GM12874 (cell line): ENCODE measurements at regions not wholly inside any gene's neighbourhood (a gene's known extent, or its start where the extent isn't known, plus 50 kb on each side); places are given as distances from the start of the nearest gene placed in this dataset.

Source experiments
- TF ChIP-seq, protein P1 (sequence below): IDR thresholded peaks from 2 replicates; pipeline ENCODE4 v1.5.1; 2011; ENCODE audit warnings: low read depth, mild to moderate bottlenecking, control low read depth, low read length, moderate library complexity; ENCODE audit not compliant: insufficient read depth

DNA sequence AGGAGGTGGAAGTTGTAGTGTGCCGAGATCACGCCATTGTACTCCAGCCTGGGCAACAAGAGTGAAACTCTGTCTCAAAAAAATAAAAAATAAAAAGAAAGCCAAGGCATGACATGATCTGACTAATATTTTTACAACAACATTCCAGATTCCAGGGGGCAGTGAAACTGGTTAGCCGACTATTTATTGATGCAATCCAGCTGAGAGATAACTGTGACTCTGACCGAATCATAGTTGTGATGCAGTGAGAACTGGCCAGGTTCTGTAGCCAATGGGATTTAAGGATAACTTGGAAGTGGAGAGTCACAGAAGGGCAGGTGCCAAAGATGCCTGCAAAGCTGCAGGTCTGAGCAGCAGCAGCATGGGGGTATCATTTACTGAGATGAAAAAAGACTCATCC lies 82.9 kb upstream of the TSHZ2 start:
- TF ChIP-seq, protein P1, sequence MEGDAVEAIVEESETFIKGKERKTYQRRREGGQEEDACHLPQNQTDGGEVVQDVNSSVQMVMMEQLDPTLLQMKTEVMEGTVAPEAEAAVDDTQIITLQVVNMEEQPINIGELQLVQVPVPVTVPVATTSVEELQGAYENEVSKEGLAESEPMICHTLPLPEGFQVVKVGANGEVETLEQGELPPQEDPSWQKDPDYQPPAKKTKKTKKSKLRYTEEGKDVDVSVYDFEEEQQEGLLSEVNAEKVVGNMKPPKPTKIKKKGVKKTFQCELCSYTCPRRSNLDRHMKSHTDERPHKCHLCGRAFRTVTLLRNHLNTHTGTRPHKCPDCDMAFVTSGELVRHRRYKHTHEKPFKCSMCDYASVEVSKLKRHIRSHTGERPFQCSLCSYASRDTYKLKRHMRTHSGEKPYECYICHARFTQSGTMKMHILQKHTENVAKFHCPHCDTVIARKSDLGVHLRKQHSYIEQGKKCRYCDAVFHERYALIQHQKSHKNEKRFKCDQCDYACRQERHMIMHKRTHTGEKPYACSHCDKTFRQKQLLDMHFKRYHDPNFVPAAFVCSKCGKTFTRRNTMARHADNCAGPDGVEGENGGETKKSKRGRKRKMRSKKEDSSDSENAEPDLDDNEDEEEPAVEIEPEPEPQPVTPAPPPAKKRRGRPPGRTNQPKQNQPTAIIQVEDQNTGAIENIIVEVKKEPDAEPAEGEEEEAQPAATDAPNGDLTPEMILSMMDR, result no peak

DNA sequence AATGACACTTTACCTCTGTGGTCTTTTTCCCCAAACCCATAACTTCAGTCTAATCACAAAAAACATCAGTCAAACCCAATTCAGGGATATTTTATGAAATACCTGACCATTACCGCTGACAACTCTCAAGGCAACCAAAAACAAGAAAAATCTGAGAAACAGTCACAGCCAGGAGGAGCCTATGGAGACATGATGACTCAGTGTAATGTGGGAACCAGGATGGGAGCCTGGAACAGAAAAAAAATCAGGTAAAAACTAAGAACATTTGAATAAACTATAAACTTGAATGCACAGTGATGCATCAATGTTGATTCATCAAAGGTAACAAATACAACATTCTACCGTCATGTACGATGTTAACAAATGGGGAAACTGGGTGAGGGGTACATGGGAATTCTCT lies 84.1 kb upstream of the TSHZ2 start:
- TF ChIP-seq, protein P1, result no peak

DNA sequence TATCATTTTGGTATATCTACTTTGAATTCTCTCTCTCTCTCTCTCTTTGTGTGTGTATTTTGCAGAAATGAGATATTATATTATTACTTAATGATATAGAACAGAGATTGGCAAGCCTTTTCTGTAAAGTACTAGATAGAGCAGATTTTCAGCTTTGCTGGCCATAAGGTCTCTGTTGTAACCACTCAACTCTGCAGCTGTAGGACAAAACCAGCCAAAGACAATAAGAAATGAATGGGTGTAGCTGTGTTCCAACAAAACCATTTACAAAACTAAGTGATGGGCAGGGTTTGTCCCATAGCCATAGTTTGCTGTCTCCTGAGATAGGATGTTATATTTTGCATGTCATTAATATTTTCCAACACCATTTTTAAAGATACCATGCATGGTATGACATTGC lies 91.2 kb upstream of the TSHZ2 start:
- TF ChIP-seq, protein P1, result no peak

DNA sequence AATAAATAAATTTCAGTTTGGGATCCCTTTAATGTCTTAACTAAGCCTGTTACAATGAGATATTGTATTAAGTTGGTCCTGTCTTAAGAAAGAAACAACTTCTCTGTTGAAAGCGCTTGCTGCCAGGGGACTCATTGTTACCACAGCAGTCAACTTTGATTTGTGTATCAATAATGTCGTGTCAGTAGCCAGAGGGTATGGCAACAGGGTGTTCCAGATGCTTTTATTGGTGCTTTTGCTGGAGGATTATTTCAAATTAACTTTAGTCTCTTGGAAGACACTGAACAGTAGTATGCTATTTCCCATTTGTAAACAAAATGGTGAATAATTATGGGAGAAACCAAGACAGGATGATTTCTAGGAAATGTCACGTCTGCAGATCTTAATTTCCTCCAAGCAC lies 91.9 kb upstream of the TSHZ2 start:
- TF ChIP-seq, protein P1, result no peak

DNA sequence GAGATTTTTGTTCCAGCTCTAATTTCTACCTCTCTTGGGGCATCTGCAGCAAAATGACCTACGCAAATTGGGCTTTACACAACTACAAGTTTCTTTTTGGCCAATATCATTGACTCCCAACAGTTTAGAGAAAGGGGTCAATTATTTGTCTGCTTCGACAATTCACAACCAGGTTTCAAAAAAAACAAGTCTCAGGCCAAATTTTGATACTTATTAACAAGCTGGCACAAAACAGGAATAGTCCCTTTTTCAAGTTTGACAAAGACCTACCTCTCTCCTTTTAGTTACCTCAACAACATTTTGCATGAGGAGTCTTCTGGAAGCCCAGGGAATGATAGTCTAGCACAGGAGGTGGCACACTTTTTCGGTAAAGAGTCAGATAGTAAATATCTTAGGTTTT lies 97.9 kb upstream of the TSHZ2 start:
- TF ChIP-seq, protein P1, result no peak

DNA sequence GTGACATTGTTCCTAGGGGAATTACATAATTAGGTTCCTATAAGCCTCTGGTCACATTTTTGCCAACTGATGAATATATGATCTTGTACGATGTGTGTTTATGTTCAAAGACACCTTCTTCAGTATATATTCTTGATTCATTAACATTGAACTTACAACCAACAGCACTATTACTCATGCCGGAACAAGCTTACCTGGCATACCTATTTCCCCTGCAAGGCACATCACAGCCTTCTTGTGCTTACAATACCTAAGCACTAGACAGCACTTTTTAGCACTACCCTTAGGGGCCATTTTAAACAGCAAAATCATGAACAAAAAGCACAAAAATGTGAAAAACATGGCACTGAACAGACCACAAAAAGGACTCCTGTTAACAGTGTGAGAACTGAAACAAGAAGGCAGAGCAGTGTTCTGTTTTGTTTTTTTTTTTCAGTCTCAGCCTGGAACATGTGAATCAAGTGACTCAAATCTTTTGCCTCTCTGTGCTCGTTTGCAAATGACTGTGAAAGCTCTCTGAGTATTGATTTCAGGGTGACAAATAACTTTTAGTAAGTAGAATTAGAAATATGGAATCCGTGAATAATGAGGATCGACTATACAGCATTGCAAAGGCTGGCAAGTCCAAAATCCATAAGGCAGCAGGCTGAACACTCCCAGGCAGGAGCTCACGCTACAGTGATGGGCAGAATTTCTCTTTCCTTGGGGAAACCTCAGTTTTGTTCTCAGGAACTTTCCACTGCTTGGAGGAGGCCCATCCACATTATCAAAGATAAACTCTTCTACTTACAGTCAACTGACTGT lies 102.3 kb upstream of the TSHZ2 start:
- TF ChIP-seq, protein P1, result no peak

DNA sequence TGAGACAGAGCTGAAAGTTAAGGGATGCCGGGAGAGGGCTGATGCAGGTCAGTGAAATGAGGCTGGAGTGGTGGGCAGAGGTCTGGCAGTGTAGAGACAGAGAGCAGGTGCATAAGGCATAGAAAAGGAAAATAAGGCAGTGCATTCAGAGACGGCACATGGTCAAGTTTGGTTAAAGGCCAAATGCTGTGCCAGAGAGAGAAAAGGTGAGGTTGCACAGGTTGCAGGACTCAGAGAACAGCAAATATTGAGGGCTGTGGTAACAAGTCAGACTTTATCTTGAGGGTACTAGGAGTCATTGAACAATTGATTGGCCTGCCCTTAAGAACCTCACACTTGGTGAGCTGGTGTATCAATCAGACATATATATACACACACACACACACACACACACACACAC lies 102.9 kb upstream of the TSHZ2 start:
- TF ChIP-seq, protein P1, result no peak

DNA sequence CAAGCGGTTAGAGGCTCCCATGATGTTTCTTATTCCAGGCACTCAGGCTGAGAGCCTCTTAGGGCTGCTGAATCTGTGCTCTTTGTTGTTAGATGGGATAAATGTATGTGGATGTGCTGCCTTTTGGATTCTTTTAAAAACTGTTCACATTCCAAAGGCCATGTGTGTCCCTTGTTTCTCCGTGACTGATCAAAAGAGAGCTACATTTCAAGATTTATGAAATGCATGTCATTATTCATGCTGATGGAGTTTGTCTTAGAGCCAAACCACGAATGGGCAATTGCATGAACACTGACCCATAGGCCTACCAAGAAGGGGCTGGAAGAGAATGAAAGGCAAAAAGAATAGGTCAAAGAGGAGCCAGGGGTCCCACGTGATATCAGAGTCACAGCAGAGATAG lies 104.9 kb upstream of the TSHZ2 start:
- TF ChIP-seq, protein P1, result no peak
